ENCODE measurements at regions not wholly inside any gene's neighbourhood (a gene's known extent, or its start where the extent isn't known, plus 50 kb on each side); places are given as distances from the start of the nearest gene placed in this dataset.

GRCh38 chr5:143464723-143465490 is 61.4 kb upstream of the NR3C1 start:
- no peaks in the 10 kb centered on the region for H3K4me1 ChIP-seq (ENCODE audit: control insufficient read depth in 2 of 2, insufficient read depth in 2 of 2, low read length in 2 of 2)
- WGBS = 95% methylated on average over 1 of the region's 1 CpG
- H3K36me3 ChIP-seq (ENCODE audit: control insufficient read depth in 2 of 2, insufficient read depth in 2 of 2, low read length in 1 of 2) = no peaks in the 10 kb centered on the region
- no peaks in the 10 kb centered on the region for H3K27me3 ChIP-seq (ENCODE audit: control insufficient read depth in 2 of 2, insufficient read depth in 1 of 2, low read length in 1 of 2)
- H3K27ac ChIP-seq (ENCODE audit: low read depth in 1 of 2, low read length in 1 of 2) = no peak overlapping the region
- no peak for DNase-seq (ENCODE audit: low read depth in 6 of 9, low spot score in 9 of 9)
- no peak overlapping the region for H3K4me3 ChIP-seq (ENCODE audit: low read length in 2 of 2)
- no peaks in the 10 kb centered on the region for H3K9me3 ChIP-seq (ENCODE audit: control insufficient read depth in 2 of 2, insufficient read depth in 1 of 2, low read length in 1 of 2)

- Histone ChIP-seq H3K9me3 (ENCODE audit: control insufficient read depth in 2 of 2, insufficient read depth in 1 of 2, low read length in 1 of 2) (no peaks in the 10 kb centered on the region), H3K27me3 (ENCODE audit: control insufficient read depth in 2 of 2, insufficient read depth in 1 of 2, low read length in 1 of 2) (no peaks in the 10 kb centered on the region), H3K4me1 (ENCODE audit: control insufficient read depth in 2 of 2, insufficient read depth in 2 of 2, low read length in 2 of 2) (no peaks in the 10 kb centered on the region), H3K4me3 (ENCODE audit: low read length in 2 of 2) (no peak overlapping the region), H3K27ac (ENCODE audit: low read depth in 1 of 2, low read length in 1 of 2) (no peak overlapping the region), H3K36me3 (ENCODE audit: control insufficient read depth in 2 of 2, insufficient read depth in 2 of 2, low read length in 1 of 2) (no peaks in the 10 kb centered on the region)
- DNase-seq (ENCODE audit: low read depth in 6 of 9, low spot score in 9 of 9) = no peak
Observed at GRCh38 chr5:143462431-143462830, 58.9 kb upstream of the NR3C1 start.

DNA sequence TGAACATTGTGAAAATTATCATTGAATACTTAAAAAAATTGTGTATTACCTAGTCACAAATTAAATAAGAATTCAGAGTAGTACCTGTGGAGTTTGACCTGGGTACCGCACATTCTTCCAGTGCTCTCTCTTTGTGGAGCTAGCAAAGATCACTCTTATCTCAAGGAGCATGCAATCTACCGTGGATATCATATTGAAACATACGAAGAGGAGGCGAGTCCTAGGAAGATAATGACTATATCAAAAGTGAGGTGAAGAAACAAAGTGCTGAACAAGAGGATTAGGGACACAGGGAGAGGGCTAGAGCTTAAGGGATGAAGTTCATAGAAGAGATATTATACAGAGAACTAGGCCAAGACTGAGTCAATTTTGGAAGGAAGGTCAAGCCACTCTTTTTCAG is 55.9 kb upstream of the NR3C1 start:
- H3K27ac ChIP-seq (ENCODE audit: low read depth in 1 of 2, low read length in 1 of 2) = no peak overlapping the region
- H3K9me3 ChIP-seq (ENCODE audit: control insufficient read depth in 2 of 2, insufficient read depth in 1 of 2, low read length in 1 of 2) = no peaks in the 10 kb centered on the region
- DNase-seq (ENCODE audit: low read depth in 6 of 9, low spot score in 9 of 9) = no peak
- H3K27me3 ChIP-seq (ENCODE audit: control insufficient read depth in 2 of 2, insufficient read depth in 1 of 2, low read length in 1 of 2) = no peaks in the 10 kb centered on the region
- 99% methylated on average over 4 of the region's 4 CpGs for WGBS
- H3K36me3 ChIP-seq (ENCODE audit: control insufficient read depth in 2 of 2, insufficient read depth in 2 of 2, low read length in 1 of 2) = no peaks in the 10 kb centered on the region
- no peaks in the 10 kb centered on the region for H3K4me1 ChIP-seq (ENCODE audit: control insufficient read depth in 2 of 2, insufficient read depth in 2 of 2, low read length in 2 of 2)
- no peak overlapping the region for H3K4me3 ChIP-seq (ENCODE audit: low read length in 2 of 2)

- no peak for DNase-seq (ENCODE audit: low read depth in 6 of 9, low spot score in 9 of 9)
- H3K36me3 ChIP-seq (ENCODE audit: control insufficient read depth in 2 of 2, insufficient read depth in 2 of 2, low read length in 1 of 2) = no peaks in the 10 kb centered on the region
- H3K4me1 ChIP-seq (ENCODE audit: control insufficient read depth in 2 of 2, insufficient read depth in 2 of 2, low read length in 2 of 2) = no peaks in the 10 kb centered on the region
- no peak overlapping the region for H3K4me3 ChIP-seq (ENCODE audit: low read length in 2 of 2)
- WGBS = 98% methylated on average over 5 of the region's 5 CpGs
- no peak overlapping the region for H3K27ac ChIP-seq (ENCODE audit: low read depth in 1 of 2, low read length in 1 of 2)
- H3K9me3 ChIP-seq (ENCODE audit: control insufficient read depth in 2 of 2, insufficient read depth in 1 of 2, low read length in 1 of 2) = no peaks in the 10 kb centered on the region
- no peaks in the 10 kb centered on the region for H3K27me3 ChIP-seq (ENCODE audit: control insufficient read depth in 2 of 2, insufficient read depth in 1 of 2, low read length in 1 of 2)
Observed at GRCh38 chr5:143456952-143457547, 53.6 kb upstream of the NR3C1 start.

GRCh38 chr5:143454936-143455516 is 51.5 kb upstream of the NR3C1 start:
- Histone ChIP-seq H3K9me3 (ENCODE audit: control insufficient read depth in 2 of 2, insufficient read depth in 1 of 2, low read length in 1 of 2) (no peaks in the 10 kb centered on the region), H3K27me3 (ENCODE audit: control insufficient read depth in 2 of 2, insufficient read depth in 1 of 2, low read length in 1 of 2) (no peaks in the 10 kb centered on the region), H3K36me3 (ENCODE audit: control insufficient read depth in 2 of 2, insufficient read depth in 2 of 2, low read length in 1 of 2) (no peaks in the 10 kb centered on the region), H3K27ac (ENCODE audit: low read depth in 1 of 2, low read length in 1 of 2) (no peak overlapping the region), H3K4me3 (ENCODE audit: low read length in 2 of 2) (no peak overlapping the region), H3K4me1 (ENCODE audit: control insufficient read depth in 2 of 2, insufficient read depth in 2 of 2, low read length in 2 of 2) (no peaks in the 10 kb centered on the region)
- 97% methylated on average over 6 of the region's 6 CpGs for WGBS
- DNase-seq (ENCODE audit: low read depth in 6 of 9, low spot score in 9 of 9) = no peak

DNA sequence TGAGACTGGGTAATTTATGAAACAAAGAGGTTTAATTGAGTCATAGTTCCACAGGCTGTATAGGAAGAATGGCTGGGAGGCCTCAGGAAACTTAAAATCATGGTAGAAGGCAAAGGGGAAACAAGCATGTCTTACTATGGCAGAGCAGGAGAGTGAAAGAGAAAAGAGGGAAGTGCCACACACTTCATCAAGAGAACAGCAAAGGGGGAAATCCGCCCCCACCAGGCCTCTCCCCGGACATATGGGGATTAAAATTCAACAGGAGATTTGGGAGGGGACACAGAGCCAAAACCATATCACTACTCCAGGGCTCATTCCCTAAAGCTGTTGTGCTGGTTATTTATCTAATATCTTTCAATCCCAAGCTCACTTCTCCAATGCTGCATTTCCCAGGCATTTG is 50.2 kb upstream of the NR3C1 start:
- Histone ChIP-seq H3K27me3 (ENCODE audit: control insufficient read depth in 2 of 2, insufficient read depth in 1 of 2, low read length in 1 of 2) (no peaks in the 10 kb centered on the region), H3K27ac (ENCODE audit: low read depth in 1 of 2, low read length in 1 of 2) (no peak overlapping the region), H3K36me3 (ENCODE audit: control insufficient read depth in 2 of 2, insufficient read depth in 2 of 2, low read length in 1 of 2) (no peaks in the 10 kb centered on the region), H3K4me3 (ENCODE audit: low read length in 2 of 2) (no peak overlapping the region), H3K9me3 (ENCODE audit: control insufficient read depth in 2 of 2, insufficient read depth in 1 of 2, low read length in 1 of 2) (no peaks in the 10 kb centered on the region), H3K4me1 (ENCODE audit: control insufficient read depth in 2 of 2, insufficient read depth in 2 of 2, low read length in 2 of 2) (no peaks in the 10 kb centered on the region)
- 65% methylated on average over 2 of the region's 2 CpGs for WGBS
- DNase-seq (ENCODE audit: low read depth in 6 of 9, low spot score in 9 of 9) = no peak

All from thymus (tissue), 11 donors.